HG02763 (cell line): ENCODE measurements at regions not wholly inside any gene's neighbourhood (a gene's known extent, or its start where the extent isn't known, plus 50 kb on each side); places are given as distances from the start of the nearest gene placed in this dataset.
"Not testable (repeated sequence)": the region's sequence is repeated elsewhere in the genome, so short reads cannot be mapped to it uniquely, and the experiment has no call there.

Experiments
- ATAC-seq: cut with Tn5 transposase; IDR thresholded peaks from one replicate; pipeline ENCODE4 v1.9.1; 2021; ENCODE audit warnings: mild to moderate bottlenecking, moderate library complexity; ENCODE audit not compliant: unreplicated experiment

DNA sequence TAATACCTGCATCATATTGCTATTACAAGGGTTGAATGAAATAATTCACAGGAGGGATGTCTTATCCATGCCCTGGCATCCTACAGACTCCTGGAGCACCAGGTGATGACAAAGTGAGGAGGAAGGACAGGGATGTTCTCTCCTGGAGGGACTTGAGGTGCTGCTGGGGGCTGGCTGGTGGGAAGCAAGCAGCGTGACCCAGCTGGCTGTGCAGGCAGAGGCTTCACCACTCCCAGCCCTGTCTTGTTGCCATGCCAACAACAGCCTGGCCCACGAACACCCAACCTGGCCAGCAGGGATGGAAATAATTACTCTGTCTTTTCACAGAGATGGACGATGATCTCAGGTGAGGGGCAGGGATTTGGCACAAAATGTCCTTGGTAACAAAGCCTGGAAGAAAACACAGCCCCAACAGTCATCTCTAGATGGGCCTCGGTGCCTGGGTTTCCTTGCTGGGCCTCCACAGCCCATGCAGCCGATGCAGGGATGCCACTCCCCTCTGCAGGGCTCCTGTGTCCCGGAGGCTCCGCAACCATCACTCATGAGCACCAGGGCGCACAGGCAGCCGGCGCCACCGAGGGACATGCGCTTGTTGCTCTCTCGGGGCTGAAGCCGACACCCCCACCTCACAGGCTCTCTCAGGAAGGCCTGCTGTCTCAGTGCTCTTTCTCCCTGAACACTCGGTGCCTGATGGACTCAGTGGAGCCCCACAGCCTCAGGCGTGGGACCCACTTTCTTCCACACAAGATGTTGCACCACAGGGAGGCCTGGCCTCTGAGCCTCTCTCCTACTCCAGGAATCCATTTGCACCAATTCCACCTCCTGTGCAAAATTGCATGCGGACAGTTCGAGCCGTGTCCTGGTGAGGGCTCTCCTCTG, 205.9 kb downstream of the LAT start:
- ATAC-seq, result not testable (repeated sequence)

DNA sequence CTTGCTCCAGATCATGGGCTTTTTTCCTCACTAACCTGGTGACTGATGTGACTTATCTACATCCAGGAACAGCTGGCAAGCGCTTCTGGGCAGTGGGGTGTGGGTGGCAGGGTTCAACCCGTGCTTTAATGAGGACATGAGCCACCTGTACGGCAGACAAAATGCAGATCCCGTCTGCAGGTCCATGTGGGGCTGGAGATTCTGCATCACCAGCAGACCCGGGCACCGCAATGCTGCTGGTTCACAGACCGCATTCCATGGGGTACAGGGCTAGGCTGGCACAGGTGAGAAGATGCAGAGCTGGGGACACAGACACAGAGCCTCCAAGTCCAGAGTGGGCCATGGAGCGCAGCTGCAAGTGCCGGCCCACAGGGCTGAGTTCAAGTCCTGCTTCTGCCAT, 204.0 kb downstream of the LAT start:
- ATAC-seq, result not testable (repeated sequence)

DNA sequence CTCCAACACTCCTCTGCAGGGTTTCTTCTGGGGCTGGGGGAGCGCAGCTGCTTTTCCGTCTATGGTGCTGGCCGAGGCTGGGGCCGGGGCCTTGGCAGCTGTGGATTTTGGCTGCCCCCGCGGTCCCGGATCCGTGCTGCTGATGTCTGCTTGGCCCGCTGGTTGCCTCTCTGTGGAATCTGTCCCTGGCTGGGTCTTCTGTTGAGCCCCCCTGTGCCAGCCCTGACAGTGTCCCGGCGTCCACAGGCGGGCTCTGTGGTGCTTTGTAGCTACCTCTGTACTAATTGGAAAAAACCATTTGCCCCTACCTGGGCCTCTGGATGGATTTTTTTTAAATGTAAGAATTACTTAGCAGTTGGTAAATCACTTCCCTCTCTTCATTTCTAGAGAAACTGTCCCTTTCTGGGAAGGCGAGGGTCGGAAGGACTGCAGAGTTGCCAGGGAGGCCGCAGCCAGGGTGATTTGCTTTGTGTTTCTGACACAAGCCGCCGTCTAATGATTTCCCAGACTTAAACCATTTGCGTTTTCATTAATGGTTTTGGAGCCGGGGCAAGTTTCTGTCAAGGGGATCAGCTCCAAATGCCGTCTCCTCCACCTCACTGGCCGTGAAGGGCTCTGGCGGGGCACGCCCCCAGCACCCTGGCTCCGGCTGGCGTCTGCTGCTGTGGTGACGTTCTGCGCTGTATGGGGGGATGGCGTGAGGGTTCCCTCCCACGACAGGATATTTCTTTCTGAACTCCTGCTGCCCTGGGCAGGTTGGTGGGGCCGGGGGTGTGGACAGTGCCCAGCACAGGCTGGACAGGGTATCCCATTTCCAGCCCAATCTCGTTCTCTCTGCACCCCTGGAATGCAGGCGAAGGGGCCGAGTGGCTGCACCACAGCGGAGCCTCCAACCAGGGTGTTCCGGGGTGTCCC, 201.7 kb downstream of the LAT start:
- not testable (repeated sequence) for ATAC-seq

DNA sequence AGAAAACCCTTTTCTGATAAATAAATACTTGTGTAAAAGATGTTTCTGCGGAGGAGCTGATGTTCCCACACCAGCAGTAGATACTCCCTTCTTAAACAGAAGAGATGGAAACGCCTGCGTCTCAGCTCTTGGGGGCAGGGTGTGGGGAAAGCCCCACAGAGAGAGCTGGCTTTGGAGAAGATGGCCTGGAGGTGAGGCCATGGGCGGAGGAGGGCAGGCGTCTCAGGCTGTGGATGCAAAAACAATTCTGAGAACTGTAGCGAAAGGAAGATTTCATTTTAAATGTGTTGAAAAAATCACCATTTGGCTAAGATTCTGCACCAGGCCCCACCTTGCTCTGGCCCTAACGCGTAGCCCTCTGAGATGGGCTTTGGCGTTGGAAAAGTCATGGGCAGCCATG, 201.0 kb downstream of the LAT start:
- ATAC-seq, result not testable (repeated sequence)

DNA sequence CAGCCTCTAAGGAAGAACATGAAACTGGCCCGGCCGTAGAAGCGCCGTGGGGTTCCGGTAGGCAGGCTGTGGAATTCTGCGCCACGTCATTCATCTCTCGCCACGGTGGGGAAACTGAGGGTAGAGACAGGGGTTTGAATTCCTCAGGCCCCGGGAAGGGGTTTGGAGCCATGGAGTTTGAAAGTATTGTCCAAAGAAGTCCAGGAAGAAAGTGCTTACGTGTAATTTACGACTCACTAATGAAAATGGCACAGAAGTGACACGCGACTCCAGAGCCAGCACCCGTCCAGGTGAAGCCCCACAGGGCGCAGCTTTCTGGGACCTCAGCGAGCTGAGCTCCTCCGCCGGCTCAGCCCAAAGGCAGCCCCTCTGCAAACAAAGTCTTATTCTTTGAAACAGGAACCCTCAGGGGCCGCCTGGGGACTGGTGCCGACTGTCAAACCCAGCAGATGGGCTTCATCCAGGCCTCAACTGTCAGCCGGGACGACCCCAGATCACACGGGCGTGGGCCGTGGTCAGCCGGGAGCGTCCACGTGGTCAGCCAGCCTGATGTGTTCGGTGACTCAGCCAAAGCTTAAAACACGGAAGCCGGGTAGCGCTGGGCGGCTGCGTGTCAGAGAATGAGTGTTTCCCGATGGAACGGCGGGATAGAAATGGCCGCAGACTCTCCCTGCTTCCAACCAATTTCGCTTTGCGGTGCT, 200.0 kb downstream of the LAT start:
- ATAC-seq, result not testable (repeated sequence)

DNA sequence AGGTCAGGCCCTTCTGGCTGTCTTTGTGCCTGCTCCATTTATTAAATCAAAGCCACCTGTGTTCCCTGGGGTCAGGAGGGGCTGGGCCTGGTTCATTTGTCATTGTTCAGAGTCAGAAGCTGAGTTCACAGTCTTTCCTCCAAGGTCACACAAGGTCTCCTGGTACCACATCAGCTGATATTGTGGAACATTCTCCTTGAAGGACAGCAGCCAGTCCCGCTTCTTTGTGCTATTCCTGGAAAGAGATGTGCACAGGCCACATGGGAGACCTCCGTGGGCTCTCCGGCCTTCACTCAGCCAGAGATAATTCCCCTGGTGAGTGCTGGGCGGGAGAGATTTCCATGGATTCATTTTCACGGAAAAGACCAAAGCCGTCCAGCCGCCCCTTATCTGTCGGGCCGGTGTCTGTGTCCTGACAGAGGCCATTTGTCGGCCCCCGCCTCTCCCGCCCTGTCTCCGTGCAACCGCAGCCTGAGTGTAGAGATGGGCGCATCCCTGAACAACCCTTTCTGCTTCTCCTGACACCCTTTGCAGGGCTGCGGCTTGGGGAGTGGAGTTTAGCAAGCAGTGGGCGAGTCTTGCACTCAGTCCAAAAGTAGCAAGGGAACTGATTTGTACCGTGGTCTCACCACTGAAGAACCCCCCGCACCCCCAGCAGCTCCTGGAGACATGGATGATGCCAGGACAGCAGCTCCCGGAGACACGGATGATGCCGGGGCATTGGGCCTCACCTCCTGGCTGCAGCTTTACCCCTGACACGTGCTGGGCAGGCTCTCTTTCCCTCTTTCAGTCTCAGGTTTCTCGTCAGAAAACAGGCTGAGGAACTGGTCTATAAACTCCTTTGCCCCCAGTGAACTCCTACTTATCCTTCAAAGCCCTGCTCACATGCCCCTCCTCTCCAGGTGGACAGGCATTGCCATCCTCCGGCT, 198.4 kb downstream of the LAT start:
- ATAC-seq, result not testable (repeated sequence)

DNA sequence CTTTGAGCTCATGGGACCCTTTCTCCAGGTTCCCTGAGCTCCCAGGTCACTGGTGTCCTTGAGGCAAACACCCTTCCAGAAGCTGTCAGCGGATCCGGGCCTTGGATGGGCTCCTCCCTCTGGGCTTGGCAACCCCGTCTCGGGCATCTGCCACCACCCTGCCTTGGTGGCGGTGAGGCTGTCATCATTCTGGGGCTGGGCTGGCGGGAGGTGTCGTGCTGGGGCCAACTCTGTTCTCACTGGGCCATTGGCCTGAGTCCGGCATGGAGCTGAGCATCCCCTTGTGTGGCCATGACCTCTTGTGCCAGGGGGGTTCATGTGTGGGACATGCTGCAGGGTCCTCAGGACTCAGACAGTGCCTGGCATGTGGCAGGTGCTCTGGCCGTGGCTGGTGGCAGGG, 197.6 kb downstream of the LAT start:
- no peak for ATAC-seq

DNA sequence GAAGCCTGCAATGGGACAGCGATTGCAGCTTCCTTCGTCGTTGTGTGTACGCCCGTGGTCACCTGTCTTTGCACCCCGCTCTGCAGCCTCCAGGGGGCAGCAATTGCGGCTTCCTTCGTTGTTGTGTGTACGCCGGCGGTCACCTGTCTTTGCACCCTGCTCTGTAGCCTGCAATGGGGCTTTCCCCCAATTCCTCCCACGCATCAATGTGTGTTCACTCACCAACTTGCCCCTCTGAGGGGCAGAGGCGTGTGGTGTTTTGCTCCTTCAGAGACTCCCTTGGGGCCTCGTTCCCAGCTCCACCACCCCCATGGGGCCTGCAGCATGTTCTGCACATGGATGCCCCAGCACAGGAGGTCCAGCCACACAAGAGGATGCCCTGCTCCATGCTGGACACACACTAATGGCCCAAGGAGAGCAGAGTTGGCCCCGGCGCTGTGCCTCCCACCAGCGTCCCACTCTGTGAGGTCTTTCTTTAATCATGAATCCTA, 197.1 kb downstream of the LAT start:
- ATAC-seq, result not testable (repeated sequence)

DNA sequence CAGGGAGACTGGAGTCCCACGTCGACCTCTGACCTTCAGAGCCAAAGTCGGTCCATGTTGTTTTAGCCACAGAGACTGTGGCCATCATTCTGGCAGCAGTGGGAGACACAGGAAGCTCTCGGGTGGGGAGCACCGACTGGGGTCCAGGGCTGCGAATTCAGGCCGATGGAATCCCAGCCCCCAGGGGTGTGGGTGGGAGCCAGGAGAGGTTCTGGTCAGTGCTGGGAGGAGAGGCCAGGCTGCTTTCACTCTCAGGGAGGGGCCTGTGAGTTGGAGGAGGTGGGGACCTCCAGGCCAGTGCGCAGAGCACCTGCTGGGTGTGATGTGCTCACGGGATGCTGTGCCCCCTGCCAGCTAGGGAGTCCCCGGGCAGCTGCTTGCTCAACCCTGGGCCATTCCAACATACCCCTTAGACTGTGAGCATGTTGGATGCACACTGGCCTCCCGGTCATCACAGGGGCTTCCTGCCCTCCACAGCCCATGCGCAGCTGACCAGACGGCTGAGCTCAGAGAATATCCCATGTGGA, 196.5 kb downstream of the LAT start:
- not testable (repeated sequence) for ATAC-seq

DNA sequence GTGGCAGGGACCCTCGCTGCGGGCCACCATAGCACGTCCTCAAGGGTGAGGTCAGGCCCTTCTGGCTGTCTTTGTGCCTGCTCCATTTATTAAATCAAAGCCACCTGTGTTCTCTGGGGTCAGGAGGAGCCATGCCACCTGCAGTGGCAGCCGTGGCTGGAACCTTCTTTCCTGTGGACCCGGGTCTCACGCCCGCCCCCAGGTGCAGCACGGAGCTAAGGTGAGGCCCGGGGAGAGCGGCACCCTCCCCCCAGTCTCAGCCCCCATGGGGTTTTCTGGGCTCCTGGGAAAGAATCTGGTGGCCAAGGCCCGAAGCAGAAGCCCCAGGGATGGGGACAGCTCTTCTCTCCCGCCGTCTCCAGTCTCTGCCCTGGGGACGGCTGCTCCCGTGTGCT, 195.4 kb downstream of the LAT start:
- not testable (repeated sequence) for ATAC-seq

DNA sequence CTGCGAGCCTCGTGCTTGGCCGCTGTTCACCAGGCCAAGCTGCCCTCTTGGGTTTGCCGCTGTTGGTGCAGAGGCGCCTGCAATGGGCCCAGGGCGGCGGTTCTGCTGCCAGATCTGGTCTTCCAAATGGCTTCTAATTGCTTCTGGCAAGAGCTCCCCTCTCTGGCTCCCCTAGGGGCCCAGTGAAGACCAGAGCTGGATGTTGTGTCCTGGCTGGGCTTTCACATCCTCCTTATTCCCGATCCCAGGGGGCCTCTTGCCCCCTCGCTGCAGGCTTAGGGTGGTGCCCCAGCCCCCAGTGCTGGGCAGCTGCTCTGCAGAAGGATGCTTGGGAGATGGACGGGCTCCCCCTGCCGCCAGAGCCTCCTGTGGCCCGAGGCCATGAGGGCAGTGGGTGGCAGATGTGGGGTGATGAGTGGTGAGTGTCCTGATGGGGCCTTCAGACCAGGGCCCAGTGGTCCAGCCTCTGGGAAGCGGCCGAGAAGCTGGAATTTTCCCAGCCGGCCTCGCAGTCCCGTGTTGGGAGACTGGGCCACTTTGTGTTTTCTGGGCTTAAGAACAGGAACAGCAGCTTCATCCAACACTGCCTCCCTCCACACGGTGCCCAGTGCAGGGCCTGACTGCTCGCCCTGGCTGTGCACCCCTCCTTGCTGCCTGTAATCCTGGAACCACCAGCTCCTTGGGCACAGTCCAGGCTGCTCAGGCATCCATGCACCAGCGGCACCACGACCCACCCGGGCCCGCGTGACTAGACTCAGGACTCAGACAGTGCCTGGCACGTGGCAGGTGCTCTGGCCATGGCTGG, 194.8 kb downstream of the LAT start:
- ATAC-seq, result not testable (repeated sequence)

DNA sequence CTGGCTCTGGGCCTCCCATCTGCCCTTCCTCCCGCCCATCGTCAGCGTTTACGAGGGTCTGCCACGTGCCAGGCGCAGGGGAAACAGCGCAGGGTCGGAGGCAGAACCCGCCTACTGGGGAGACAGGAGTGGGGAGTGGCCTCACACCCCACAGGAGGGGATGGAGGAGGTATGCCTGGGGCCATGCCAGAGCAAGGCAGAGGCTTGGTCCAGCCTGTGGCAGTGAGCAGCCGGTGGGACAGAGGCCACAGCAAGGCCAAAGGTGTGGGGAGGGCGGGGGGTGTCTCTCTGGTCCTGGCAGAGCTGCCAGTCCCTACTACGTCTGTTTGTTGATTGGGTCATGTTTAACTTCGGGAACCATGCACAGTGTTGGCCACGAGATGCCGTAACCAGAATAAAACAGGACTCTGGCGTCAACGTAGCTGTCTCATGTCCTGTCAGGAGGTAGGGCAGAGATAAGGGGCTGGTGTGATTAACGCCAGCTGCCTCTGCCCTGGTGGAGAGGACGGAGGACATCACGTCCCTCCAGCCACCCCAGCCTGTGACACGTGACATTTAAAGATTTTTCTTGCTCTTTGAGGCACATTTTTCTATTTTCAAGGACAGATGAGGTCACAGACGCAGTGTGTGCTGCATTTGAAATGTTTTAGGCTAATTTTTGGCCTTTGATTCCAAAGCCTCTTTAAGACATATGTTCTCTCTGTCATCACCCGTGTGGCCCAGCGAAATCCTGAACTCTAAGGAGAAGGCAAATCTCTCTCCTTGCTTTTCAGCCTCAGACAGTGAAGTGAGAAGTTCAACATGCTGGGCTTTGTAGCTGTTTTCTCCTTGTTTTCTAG, 193.3 kb downstream of the LAT start:
- not testable (repeated sequence) for ATAC-seq

DNA sequence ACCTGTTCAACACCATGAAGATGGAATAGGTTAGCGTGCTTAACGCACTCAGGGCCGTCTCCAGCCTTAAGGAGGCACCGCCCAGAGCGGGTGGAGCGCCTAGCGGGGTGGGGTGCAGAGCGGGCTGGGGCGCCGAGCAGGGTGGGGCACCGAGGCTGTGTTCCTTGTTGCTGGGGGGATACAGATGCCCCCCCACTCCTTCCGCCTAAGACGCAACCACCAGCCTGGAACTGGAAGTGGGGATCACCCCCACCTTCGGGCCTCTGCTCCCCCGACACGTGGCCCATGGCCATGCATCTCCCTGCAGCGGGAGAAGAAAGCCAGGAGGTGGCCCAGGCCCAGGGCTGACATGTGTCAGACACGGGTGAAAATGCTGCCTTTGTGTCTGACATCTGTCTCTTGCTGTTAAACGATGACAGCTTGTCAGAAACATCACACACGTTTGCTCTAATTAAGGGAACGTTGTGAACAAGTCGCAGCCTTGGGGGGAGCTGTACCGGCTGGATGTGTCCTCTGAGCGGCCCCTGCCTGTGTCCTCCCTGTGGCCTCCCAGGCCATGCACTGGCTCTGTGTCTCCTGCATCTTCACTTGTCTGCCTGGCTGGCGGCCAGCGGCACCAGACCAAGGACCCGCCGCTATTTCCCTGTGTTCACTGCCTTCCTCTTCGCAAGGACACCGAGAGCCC, 192.5 kb downstream of the LAT start:
- ATAC-seq, result not testable (repeated sequence)

DNA sequence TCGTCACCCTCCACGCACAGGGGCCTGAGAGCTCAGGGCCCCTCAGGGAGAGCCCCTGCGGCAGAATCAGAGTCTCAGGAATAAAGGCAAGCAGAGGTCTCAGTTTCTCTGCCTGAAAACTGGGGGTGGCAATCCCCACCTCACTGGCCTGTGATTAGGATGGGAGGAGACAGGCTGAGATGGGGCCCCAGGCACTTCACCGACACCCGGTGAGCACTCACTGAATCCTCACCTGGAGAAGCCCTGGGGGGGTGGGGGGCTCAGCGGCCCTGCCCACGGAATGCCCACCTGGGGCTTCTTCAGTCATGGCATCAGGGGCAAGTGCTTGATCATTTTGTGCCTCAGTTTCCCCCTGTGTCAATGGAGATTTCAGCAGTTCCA, 192.0 kb downstream of the LAT start:
- not testable (repeated sequence) for ATAC-seq

DNA sequence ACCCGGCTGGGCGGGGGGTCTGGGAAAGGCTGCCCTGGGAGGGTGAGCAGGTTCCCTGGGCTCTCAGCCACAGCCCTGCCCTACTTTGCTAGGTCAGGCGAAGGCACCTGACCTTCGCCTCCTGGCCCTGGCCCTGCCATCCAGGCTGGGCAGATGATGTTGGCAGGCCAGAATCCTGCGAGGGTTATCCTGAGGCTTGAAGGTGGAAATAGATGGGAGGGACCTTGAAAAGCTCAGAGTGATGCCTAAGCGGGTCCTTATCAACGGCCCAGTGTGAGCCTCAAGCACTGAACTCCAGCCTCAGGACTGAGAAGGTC, 191.3 kb downstream of the LAT start:
- ATAC-seq, result not testable (repeated sequence)

DNA sequence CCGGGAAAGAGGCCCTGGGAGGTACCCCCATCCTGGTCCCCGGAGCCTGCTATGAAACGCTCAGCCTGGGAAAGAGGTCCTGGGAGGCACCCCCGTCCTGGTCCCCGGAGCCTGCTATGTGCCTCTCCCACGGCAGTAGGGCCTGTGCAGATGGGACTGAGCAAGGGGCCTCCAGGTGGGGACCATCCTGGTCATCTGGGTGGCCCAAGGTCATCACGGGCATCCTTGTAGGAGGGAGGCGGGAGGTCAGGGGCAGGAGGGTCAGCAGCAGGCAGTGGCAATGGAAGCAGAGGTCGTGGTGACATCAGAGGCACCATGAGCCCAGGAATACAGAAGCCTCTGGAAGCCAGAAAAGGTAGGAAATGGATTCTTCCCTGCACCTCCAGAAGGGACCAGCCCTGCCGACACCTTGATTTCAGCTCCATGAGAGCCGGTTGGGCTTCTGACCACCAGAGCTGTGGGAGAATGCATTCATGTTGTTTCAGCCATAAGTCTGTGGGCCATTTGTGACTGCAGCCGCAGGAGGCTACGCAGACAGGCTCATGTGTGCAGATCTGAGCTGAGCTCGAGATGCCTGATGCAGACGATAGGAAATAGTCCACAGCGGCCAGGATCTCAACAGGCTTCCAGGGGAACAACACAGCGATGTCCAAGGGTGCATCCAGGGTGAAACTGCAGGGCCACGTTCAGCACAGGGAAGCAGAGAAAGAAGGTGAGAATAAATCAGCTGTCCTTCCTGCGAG, 190.7 kb downstream of the LAT start:
- ATAC-seq, result not testable (repeated sequence)
